Liver (tissue), 8 donors: ENCODE measurements at regions not wholly inside any gene's neighbourhood (a gene's known extent, or its start where the extent isn't known, plus 50 kb on each side); places are given as distances from the start of the nearest gene placed in this dataset.

ENCODE experiments used
- DNase-seq: peaks from one replicate; pipeline ENCODE4 v3.0.0-alpha.2; 2017; ENCODE audit warnings: low spot score
- H3K27ac ChIP-seq, 2 donors: one replicate each; pipeline ENCODE4 v1.7.0; 2013; ENCODE audit warnings: inconsistent platforms in 2 of 2, low read length in 2 of 2, control low read depth in 1 of 2, low read depth in 1 of 2, mild to moderate bottlenecking in 1 of 2
- H3K27me3 ChIP-seq, 4 donors: one replicate each; pipeline versions ENCODE4 v1.6.1 to v1.7.0; 2013; ENCODE audit warnings: low read length in 3 of 4, inconsistent platforms in 1 of 4, mild to moderate bottlenecking in 1 of 4, moderate library complexity in 1 of 4; ENCODE audit not compliant: control insufficient read depth in 4 of 4, insufficient read depth in 4 of 4
- H3K36me3 ChIP-seq, 4 donors: one replicate each; pipeline versions ENCODE4 v1.6.1 to v1.7.0; 2013; ENCODE audit warnings: low read length in 3 of 4, mild to moderate bottlenecking in 3 of 4, low read depth in 1 of 4, moderate library complexity in 1 of 4; ENCODE audit not compliant: control insufficient read depth in 4 of 4, insufficient read depth in 3 of 4
- H3K4me1 ChIP-seq, 4 donors: one replicate each; pipeline versions ENCODE4 v1.6.1 to v1.7.0; 2013; ENCODE audit warnings: low read length in 3 of 4, mild to moderate bottlenecking in 3 of 4, moderate library complexity in 1 of 4; ENCODE audit not compliant: control insufficient read depth in 4 of 4, insufficient read depth in 4 of 4
- H3K4me3 ChIP-seq, 3 donors: one replicate each; pipeline versions ENCODE4 v1.6.1 to v1.7.0; 2013; ENCODE audit warnings: low read length in 3 of 3, control low read depth in 1 of 3, low read depth in 1 of 3, mild to moderate bottlenecking in 1 of 3
- H3K9ac ChIP-seq, 2 donors: one replicate each; pipeline ENCODE4 v1.7.0; 2013; ENCODE audit warnings: low read length in 2 of 2, mild to moderate bottlenecking in 2 of 2, moderate library complexity in 2 of 2, control low read depth in 1 of 2, low read depth in 1 of 2
- H3K9me3 ChIP-seq, 4 donors: one replicate each; pipeline versions ENCODE4 v1.6.1 to v1.7.0; 2013; ENCODE audit warnings: low read length in 3 of 4; ENCODE audit not compliant: control insufficient read depth in 4 of 4
- ATF3 ChIP-seq: IDR thresholded peaks from 2 replicates; pipeline ENCODE4 v1.6.1; 2016; ENCODE audit warnings: antibody characterized with exemption
- EGR1 ChIP-seq, 2 donors: IDR thresholded peaks; 2 replicates each; pipeline ENCODE4 v1.6.1; 2016 to 2018; ENCODE audit warnings: antibody characterized with exemption in 2 of 2, low read depth in 2 of 2
- FOXA1 ChIP-seq: IDR thresholded peaks from 2 replicates; pipeline ENCODE4 v1.6.1; 2016; ENCODE audit warnings: antibody characterized with exemption
- FOXA2 ChIP-seq: IDR thresholded peaks from 2 replicates; pipeline ENCODE4 v1.6.1; 2016; ENCODE audit warnings: antibody characterized with exemption
- GABPA ChIP-seq, 2 donors: IDR thresholded peaks in 1 of 2; conservative IDR thresholded peaks in 1 of 2; 2 replicates each; pipeline ENCODE4 v1.6.1; 2016; ENCODE audit warnings: antibody characterized with exemption in 2 of 2, mild to moderate bottlenecking in 1 of 2, moderate library complexity in 1 of 2
- HNF4A ChIP-seq, 2 donors: conservative IDR thresholded peaks; 2 replicates each; pipeline ENCODE4 v1.6.1; 2016; ENCODE audit warnings: antibody characterized with exemption in 2 of 2, mild to moderate bottlenecking in 2 of 2
- HNF4G ChIP-seq: IDR thresholded peaks from 2 replicates; pipeline ENCODE4 v1.6.1; 2016; ENCODE audit warnings: antibody characterized with exemption
- JUND ChIP-seq, 2 donors: IDR thresholded peaks; 2 replicates each; pipeline ENCODE4 v1.6.1; 2016; ENCODE audit warnings: antibody characterized with exemption in 2 of 2
- NR2F2 ChIP-seq: IDR thresholded peaks from 2 replicates; pipeline ENCODE4 v1.6.1; 2016; ENCODE audit warnings: antibody characterized with exemption
- RAD21 ChIP-seq, 2 donors: IDR thresholded peaks; 2 replicates each; pipeline ENCODE4 v1.6.1; 2016; ENCODE audit warnings: antibody characterized with exemption in 2 of 2, mild to moderate bottlenecking in 2 of 2
- RXRA ChIP-seq, 2 donors: IDR thresholded peaks; 2 replicates each; pipeline ENCODE4 v1.6.1; 2017 to 2018; ENCODE audit warnings: antibody characterized with exemption in 2 of 2, mild to moderate bottlenecking in 1 of 2
- SP1 ChIP-seq: IDR thresholded peaks from 2 replicates; pipeline ENCODE4 v1.6.1; 2018; ENCODE audit warnings: antibody characterized with exemption, mild to moderate bottlenecking
- TAF1 ChIP-seq: conservative IDR thresholded peaks from 2 replicates; pipeline ENCODE4 v1.6.1; 2016; ENCODE audit warnings: antibody characterized with exemption, mild to moderate bottlenecking
- YY1 ChIP-seq: IDR thresholded peaks from 2 replicates; pipeline ENCODE4 v1.6.1; 2016; ENCODE audit warnings: antibody characterized with exemption, mild to moderate bottlenecking
- WGBS: extraction: QIAGEN DNeasy Blood & Tissue Kit; methylation state at CpG from one replicate; pipeline ENCODE4 v1.1.7; 2013; 5-methylcytosine and 5-hydroxymethylcytosine counted together
- TF ChIP-seq, protein P1 (sequence below): IDR thresholded peaks from 2 replicates; pipeline ENCODE4 v1.6.1; 2016; ENCODE audit warnings: antibody characterized with exemption
- TF ChIP-seq, protein P2 (sequence below): fragments of 150-350 bp; IDR thresholded peaks from 2 replicates; pipeline ENCODE4 v1.5.1; 2017; ENCODE audit warnings: improper control_type of control experiment, low read depth, low read length; ENCODE audit not compliant: missing input control
- TF ChIP-seq, protein P3 (sequence below): IDR thresholded peaks from 2 replicates; pipeline ENCODE4 v1.6.1; 2016; ENCODE audit warnings: antibody characterized with exemption, mild to moderate bottlenecking
- TF ChIP-seq, protein P4 (sequence below): IDR thresholded peaks from 2 replicates; pipeline ENCODE4 v1.6.1; 2016; ENCODE audit warnings: antibody characterized with exemption
- donor health status: healthy.
- donor health status: healthy.
- donor health status: healthy.
- donor health status: healthy.
- donor health status: healthy.

- H3K9me3 ChIP-seq = no peaks in the 10 kb centered on the region
- DNase-seq = no peak
- no peaks in the 10 kb centered on the region for H3K27me3 ChIP-seq
- no peak overlapping the region for H3K27ac ChIP-seq
- WGBS = 67% methylated on average over 4 of the region's 4 CpGs
- H3K36me3 ChIP-seq = no peaks in the 10 kb centered on the region
- H3K4me1 ChIP-seq = no peaks in the 10 kb centered on the region
- no peak overlapping the region for H3K9ac ChIP-seq
- TF ChIP-seq, protein P1, sequence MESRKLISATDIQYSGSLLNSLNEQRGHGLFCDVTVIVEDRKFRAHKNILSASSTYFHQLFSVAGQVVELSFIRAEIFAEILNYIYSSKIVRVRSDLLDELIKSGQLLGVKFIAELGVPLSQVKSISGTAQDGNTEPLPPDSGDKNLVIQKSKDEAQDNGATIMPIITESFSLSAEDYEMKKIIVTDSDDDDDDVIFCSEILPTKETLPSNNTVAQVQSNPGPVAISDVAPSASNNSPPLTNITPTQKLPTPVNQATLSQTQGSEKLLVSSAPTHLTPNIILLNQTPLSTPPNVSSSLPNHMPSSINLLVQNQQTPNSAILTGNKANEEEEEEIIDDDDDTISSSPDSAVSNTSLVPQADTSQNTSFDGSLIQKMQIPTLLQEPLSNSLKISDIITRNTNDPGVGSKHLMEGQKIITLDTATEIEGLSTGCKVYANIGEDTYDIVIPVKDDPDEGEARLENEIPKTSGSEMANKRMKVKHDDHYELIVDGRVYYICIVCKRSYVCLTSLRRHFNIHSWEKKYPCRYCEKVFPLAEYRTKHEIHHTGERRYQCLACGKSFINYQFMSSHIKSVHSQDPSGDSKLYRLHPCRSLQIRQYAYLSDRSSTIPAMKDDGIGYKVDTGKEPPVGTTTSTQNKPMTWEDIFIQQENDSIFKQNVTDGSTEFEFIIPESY = no peak
- TF ChIP-seq HNF4G (no peak), TAF1 (no peak), SP1 (no peak), RXRA (IDR thresholded peaks at IDR 0.05) (no peak), HNF4A (conservative IDR thresholded peaks at IDR 0.05) (no peak), GABPA (IDR thresholded peaks at IDR 0.05 in 1 of 2, conservative IDR thresholded peaks at IDR 0.05 in 1 of 2) (no peak), ATF3 (no peak), EGR1 (IDR thresholded peaks at IDR 0.05; ENCODE audit: low read depth in 2 of 2) (no peak), JUND (IDR thresholded peaks at IDR 0.05) (no peak), NR2F2 (no peak), FOXA2 (no peak), FOXA1 (no peak), RAD21 (IDR thresholded peaks at IDR 0.05) (no peak), YY1 (no peak)
- TF ChIP-seq, protein P2, sequence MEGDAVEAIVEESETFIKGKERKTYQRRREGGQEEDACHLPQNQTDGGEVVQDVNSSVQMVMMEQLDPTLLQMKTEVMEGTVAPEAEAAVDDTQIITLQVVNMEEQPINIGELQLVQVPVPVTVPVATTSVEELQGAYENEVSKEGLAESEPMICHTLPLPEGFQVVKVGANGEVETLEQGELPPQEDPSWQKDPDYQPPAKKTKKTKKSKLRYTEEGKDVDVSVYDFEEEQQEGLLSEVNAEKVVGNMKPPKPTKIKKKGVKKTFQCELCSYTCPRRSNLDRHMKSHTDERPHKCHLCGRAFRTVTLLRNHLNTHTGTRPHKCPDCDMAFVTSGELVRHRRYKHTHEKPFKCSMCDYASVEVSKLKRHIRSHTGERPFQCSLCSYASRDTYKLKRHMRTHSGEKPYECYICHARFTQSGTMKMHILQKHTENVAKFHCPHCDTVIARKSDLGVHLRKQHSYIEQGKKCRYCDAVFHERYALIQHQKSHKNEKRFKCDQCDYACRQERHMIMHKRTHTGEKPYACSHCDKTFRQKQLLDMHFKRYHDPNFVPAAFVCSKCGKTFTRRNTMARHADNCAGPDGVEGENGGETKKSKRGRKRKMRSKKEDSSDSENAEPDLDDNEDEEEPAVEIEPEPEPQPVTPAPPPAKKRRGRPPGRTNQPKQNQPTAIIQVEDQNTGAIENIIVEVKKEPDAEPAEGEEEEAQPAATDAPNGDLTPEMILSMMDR = no peak
- TF ChIP-seq, protein P3, sequence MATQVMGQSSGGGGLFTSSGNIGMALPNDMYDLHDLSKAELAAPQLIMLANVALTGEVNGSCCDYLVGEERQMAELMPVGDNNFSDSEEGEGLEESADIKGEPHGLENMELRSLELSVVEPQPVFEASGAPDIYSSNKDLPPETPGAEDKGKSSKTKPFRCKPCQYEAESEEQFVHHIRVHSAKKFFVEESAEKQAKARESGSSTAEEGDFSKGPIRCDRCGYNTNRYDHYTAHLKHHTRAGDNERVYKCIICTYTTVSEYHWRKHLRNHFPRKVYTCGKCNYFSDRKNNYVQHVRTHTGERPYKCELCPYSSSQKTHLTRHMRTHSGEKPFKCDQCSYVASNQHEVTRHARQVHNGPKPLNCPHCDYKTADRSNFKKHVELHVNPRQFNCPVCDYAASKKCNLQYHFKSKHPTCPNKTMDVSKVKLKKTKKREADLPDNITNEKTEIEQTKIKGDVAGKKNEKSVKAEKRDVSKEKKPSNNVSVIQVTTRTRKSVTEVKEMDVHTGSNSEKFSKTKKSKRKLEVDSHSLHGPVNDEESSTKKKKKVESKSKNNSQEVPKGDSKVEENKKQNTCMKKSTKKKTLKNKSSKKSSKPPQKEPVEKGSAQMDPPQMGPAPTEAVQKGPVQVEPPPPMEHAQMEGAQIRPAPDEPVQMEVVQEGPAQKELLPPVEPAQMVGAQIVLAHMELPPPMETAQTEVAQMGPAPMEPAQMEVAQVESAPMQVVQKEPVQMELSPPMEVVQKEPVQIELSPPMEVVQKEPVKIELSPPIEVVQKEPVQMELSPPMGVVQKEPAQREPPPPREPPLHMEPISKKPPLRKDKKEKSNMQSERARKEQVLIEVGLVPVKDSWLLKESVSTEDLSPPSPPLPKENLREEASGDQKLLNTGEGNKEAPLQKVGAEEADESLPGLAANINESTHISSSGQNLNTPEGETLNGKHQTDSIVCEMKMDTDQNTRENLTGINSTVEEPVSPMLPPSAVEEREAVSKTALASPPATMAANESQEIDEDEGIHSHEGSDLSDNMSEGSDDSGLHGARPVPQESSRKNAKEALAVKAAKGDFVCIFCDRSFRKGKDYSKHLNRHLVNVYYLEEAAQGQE = no peak
- TF ChIP-seq, protein P4, sequence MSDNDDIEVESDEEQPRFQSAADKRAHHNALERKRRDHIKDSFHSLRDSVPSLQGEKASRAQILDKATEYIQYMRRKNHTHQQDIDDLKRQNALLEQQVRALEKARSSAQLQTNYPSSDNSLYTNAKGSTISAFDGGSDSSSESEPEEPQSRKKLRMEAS = no peak
- H3K4me3 ChIP-seq = no peak overlapping the region
Observed at GRCh38 chr1:191615101-191615821, 543.0 kb upstream of the RGS18 start.
